ENCODE measurements at regions not wholly inside any gene's neighbourhood (a gene's known extent, or its start where the extent isn't known, plus 50 kb on each side); places are given as distances from the start of the nearest gene placed in this dataset.

- peaks cover 4 to 11% (median 7%) of the 10 kb centered on the region in 3 donors for H3K9me3 Mint-ChIP-seq
- Histone ChIP-seq H3K4me3 (ENCODE audit: control insufficient read depth in 1 of 2, extremely low read depth in 1 of 2, low read length in 1 of 2) (no peak overlapping the region), H3K4me1 (ENCODE audit: control insufficient read depth in 1 of 2, extremely low read depth in 1 of 2, insufficient read depth in 2 of 2, low read length in 2 of 2) (no peaks in the 10 kb centered on the region), H3K27ac (ENCODE audit: low read length) (no peak overlapping the region), H3K36me3 (ENCODE audit: control insufficient read depth in 2 of 2, extremely low read depth in 1 of 2, insufficient read depth in 1 of 2, low read length in 1 of 2) (no peaks in the 10 kb centered on the region), H3K27me3 (replicated peaks in 1 of 2; ENCODE audit: control insufficient read depth in 2 of 2, extremely low read depth in 1 of 2, insufficient read depth in 2 of 2, low read length in 1 of 2) (peaks cover 0 to 21% of the 10 kb centered on the region in 2 experiments), H3K9me3 (no peaks in the 10 kb centered on the region)
- no peak overlapping the region for H3K4me3 Mint-ChIP-seq
- no peak overlapping the region for H3K27ac Mint-ChIP-seq
- peaks cover 0 to 2% of the 10 kb centered on the region in 2 donors for H3K27me3 Mint-ChIP-seq
- H3K36me3 Mint-ChIP-seq = no peaks in the 10 kb centered on the region
- POLR2A ChIA-PET = no interaction called here
- DNase-seq = peak in 1 of 35 experiments; percentile 5
- 78% methylated on average over 2 of the region's 2 CpGs for WGBS (ENCODE audit: insufficient coverage)
- no peaks in the 10 kb centered on the region for H3K4me1 Mint-ChIP-seq
- CTCF ChIA-PET = no interaction called here
- no peak for ATAC-seq (replicated peaks in 1 of 4)
These were observed 170.0 kb downstream of the VEGFA start for GRCh38 chr6:43940071-43940392.

- DNase-seq = peak in 1 of 35 experiments; percentile 22
- WGBS (ENCODE audit: insufficient coverage) = 83% methylated on average over 11 of the region's 15 CpGs
- ChIA-PET POLR2A (no interaction called here), CTCF (no interaction called here)
- H3K27me3 ChIP-seq (replicated peaks in 1 of 2; ENCODE audit: control insufficient read depth in 2 of 2, extremely low read depth in 1 of 2, insufficient read depth in 2 of 2, low read length in 1 of 2) = peaks cover 0 to 22% of the 10 kb centered on the region in 2 experiments
- no peaks in the 10 kb centered on the region for H3K36me3 ChIP-seq (ENCODE audit: control insufficient read depth in 2 of 2, extremely low read depth in 1 of 2, insufficient read depth in 1 of 2, low read length in 1 of 2)
- no peak overlapping the region for H3K4me3 ChIP-seq (ENCODE audit: control insufficient read depth in 1 of 2, extremely low read depth in 1 of 2, low read length in 1 of 2)
- H3K4me1 ChIP-seq (ENCODE audit: control insufficient read depth in 1 of 2, extremely low read depth in 1 of 2, insufficient read depth in 2 of 2, low read length in 2 of 2) = no peaks in the 10 kb centered on the region
- H3K27ac ChIP-seq (ENCODE audit: low read length) = no peak overlapping the region
- Mint-ChIP-seq H3K27ac (no peak overlapping the region), H3K4me3 (no peak overlapping the region), H3K4me1 (no peaks in the 10 kb centered on the region), H3K27me3 (peaks cover 0 to 2% of the 10 kb centered on the region in 2 donors), H3K9me3 (peaks cover 3 to 6% (median 5%) of the 10 kb centered on the region in 3 donors), H3K36me3 (no peaks in the 10 kb centered on the region)
- ATAC-seq (replicated peaks in 1 of 4) = no peak
- H3K9me3 ChIP-seq = no peaks in the 10 kb centered on the region
These were observed 169.5 kb downstream of the VEGFA start for GRCh38 chr6:43939281-43940070.

DNA sequence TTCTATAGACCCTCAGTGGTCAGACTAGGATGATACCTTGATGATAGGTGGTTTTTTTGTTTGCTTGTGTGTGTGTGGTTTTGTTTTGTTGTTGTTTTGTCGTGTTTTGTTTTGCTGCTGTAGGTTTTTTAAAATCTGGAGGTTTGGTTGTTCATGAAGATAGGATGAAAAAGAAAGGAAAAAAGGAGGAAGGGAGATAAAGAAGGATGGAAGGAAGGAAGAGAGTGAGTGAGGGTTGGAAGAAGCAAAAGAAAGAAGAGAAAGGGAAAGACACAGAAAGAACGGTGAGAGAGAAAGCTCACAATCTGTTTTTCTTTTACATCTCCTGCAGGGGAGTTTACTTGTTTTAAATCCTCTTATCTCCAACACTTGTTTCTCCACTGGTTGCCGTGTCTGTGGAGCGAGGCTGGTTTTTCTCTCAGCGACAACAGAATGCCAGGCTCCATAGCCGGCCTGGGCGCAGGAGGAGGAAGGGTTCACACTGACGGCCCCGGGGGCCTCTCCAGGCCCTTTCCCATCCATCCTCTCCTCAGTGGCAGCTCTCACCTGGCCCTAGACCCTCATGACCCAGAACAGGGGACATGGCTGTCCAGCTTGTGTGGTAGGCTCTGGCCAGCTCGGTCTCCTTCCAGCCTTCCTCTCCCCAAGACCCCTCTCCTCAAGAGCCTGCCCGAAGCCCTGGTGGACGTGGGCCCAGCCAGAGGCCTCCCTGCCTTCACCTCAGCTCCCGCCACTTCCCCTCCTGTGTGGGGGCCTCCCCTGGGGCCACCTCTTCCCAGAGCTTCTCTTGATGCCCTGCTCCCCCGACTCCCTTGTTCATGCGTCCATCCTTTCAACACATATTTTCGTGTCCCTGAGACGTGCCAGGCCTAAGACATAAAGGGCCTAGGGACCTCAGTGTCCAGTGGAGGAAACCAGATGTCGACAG, 168.4 kb downstream of the VEGFA start:
- ATAC-seq (replicated peaks in 1 of 4) (peak in 1 of 4 experiments; percentile 12), DNase-seq (peak in 1 of 35 experiments; percentile 11)
- Mint-ChIP-seq H3K27me3 (peaks cover 0 to 2% of the 10 kb centered on the region in 2 donors), H3K9me3 (no peaks in the 10 kb centered on the region), H3K27ac (no peak overlapping the region), H3K36me3 (no peaks in the 10 kb centered on the region), H3K4me1 (no peaks in the 10 kb centered on the region), H3K4me3 (no peak overlapping the region)
- ChIA-PET CTCF (no interaction called here), POLR2A (no interaction called here)
- H3K9me3 ChIP-seq = no peaks in the 10 kb centered on the region
- H3K27me3 ChIP-seq (replicated peaks in 1 of 2; ENCODE audit: control insufficient read depth in 2 of 2, extremely low read depth in 1 of 2, insufficient read depth in 2 of 2, low read length in 1 of 2) = peaks cover 0 to 19% of the 10 kb centered on the region in 2 experiments
- H3K27ac ChIP-seq (ENCODE audit: low read length) = no peak overlapping the region
- no peak overlapping the region for H3K4me3 ChIP-seq (ENCODE audit: control insufficient read depth in 1 of 2, extremely low read depth in 1 of 2, low read length in 1 of 2)
- 76% methylated on average over 10 of the region's 18 CpGs for WGBS (ENCODE audit: insufficient coverage)
- no peaks in the 10 kb centered on the region for H3K36me3 ChIP-seq (ENCODE audit: control insufficient read depth in 2 of 2, extremely low read depth in 1 of 2, insufficient read depth in 1 of 2, low read length in 1 of 2)
- H3K4me1 ChIP-seq (ENCODE audit: control insufficient read depth in 1 of 2, extremely low read depth in 1 of 2, insufficient read depth in 2 of 2, low read length in 2 of 2) = no peaks in the 10 kb centered on the region

- Histone ChIP-seq H3K4me3 (ENCODE audit: control insufficient read depth in 1 of 2, extremely low read depth in 1 of 2, low read length in 1 of 2) (no peak overlapping the region), H3K9me3 (no peaks in the 10 kb centered on the region), H3K4me1 (ENCODE audit: control insufficient read depth in 1 of 2, extremely low read depth in 1 of 2, insufficient read depth in 2 of 2, low read length in 2 of 2) (no peaks in the 10 kb centered on the region), H3K36me3 (ENCODE audit: control insufficient read depth in 2 of 2, extremely low read depth in 1 of 2, insufficient read depth in 1 of 2, low read length in 1 of 2) (no peaks in the 10 kb centered on the region), H3K27me3 (replicated peaks in 1 of 2; ENCODE audit: control insufficient read depth in 2 of 2, extremely low read depth in 1 of 2, insufficient read depth in 2 of 2, low read length in 1 of 2) (peaks cover 0 to 19% of the 10 kb centered on the region in 2 experiments), H3K27ac (ENCODE audit: low read length) (no peak overlapping the region)
- Mint-ChIP-seq H3K36me3 (no peaks in the 10 kb centered on the region), H3K4me3 (no peak overlapping the region), H3K27me3 (peaks cover 0 to 2% of the 10 kb centered on the region in 2 donors), H3K27ac (no peak overlapping the region), H3K4me1 (no peaks in the 10 kb centered on the region), H3K9me3 (no peaks in the 10 kb centered on the region)
- ATAC-seq (replicated peaks in 1 of 4) (no peak), DNase-seq (peak in 1 of 35 experiments; percentile 12)
- ChIA-PET POLR2A (no interaction called here), CTCF (no interaction called here)
- WGBS (ENCODE audit: insufficient coverage) = 96% methylated on average over 4 of the region's 7 CpGs
These were observed 167.5 kb downstream of the VEGFA start for GRCh38 chr6:43937236-43938177.

DNA sequence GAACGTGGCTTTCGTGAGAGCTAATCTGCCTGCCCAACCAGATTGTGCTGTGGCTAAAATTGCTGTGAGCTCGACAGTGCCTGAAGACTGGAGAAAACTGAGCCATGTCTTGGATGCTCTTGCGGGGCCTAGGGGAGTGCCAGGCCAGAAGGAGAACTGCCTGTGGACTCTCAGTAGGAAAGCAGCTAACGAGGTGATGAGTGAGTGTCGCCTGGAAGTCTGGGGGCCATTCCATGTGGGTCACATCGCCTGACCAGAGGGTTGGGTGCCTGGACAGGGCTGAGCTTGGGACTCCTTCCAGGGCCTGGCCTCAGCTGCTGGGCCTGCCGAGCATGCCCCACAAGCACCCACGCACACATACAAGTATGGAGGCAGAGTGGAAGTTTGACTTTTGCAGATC, 166.5 kb downstream of the VEGFA start:
- ATAC-seq (replicated peaks in 1 of 4) (no peak), DNase-seq (no peak)
- Mint-ChIP-seq H3K9me3 (no peaks in the 10 kb centered on the region), H3K4me3 (no peak overlapping the region), H3K36me3 (no peaks in the 10 kb centered on the region), H3K27me3 (peaks cover 0 to 2% of the 10 kb centered on the region in 2 donors), H3K27ac (no peak overlapping the region), H3K4me1 (no peaks in the 10 kb centered on the region)
- POLR2A ChIA-PET = no interaction called here
- H3K4me3 ChIP-seq (ENCODE audit: control insufficient read depth in 1 of 2, extremely low read depth in 1 of 2, low read length in 1 of 2) = no peak overlapping the region
- WGBS (ENCODE audit: insufficient coverage) = 85% methylated on average over 9 of the region's 9 CpGs
- no peak overlapping the region for H3K27ac ChIP-seq (ENCODE audit: low read length)
- CTCF ChIA-PET = no interaction called here
- H3K4me1 ChIP-seq (ENCODE audit: control insufficient read depth in 1 of 2, extremely low read depth in 1 of 2, insufficient read depth in 2 of 2, low read length in 2 of 2) = no peaks in the 10 kb centered on the region
- H3K27me3 ChIP-seq (replicated peaks in 1 of 2; ENCODE audit: control insufficient read depth in 2 of 2, extremely low read depth in 1 of 2, insufficient read depth in 2 of 2, low read length in 1 of 2) = peaks cover 0 to 19% of the 10 kb centered on the region in 2 experiments
- no peaks in the 10 kb centered on the region for H3K36me3 ChIP-seq (ENCODE audit: control insufficient read depth in 2 of 2, extremely low read depth in 1 of 2, insufficient read depth in 1 of 2, low read length in 1 of 2)
- H3K9me3 ChIP-seq = no peaks in the 10 kb centered on the region

- ATAC-seq (replicated peaks in 1 of 4) = no peak
- POLR2A ChIA-PET = no interaction called here
These were observed 166.0 kb downstream of the VEGFA start for GRCh38 chr6:43935921-43936439.

More at GRCh38 chr6:43935921-43936439, 166.0 kb downstream of the VEGFA start:
- WGBS (ENCODE audit: insufficient coverage) = 39% methylated on average over 4 of the region's 4 CpGs
- H3K27me3 ChIP-seq (replicated peaks in 1 of 2; ENCODE audit: control insufficient read depth in 2 of 2, extremely low read depth in 1 of 2, insufficient read depth in 2 of 2, low read length in 1 of 2) = peaks cover 0 to 15% of the 10 kb centered on the region in 2 experiments
- no peaks in the 10 kb centered on the region for H3K36me3 Mint-ChIP-seq
- peaks cover 0 to 2% of the 10 kb centered on the region in 2 donors for H3K27me3 Mint-ChIP-seq
- H3K4me3 ChIP-seq (ENCODE audit: control insufficient read depth in 1 of 2, extremely low read depth in 1 of 2, low read length in 1 of 2) = no peak overlapping the region
- H3K9me3 ChIP-seq = no peaks in the 10 kb centered on the region
- H3K4me1 Mint-ChIP-seq = no peaks in the 10 kb centered on the region
- no peak overlapping the region for H3K27ac Mint-ChIP-seq
- H3K27ac ChIP-seq (ENCODE audit: low read length) = no peak overlapping the region
- CTCF ChIA-PET = no interaction called here
- no peaks in the 10 kb centered on the region for H3K36me3 ChIP-seq (ENCODE audit: control insufficient read depth in 2 of 2, extremely low read depth in 1 of 2, insufficient read depth in 1 of 2, low read length in 1 of 2)
- H3K4me3 Mint-ChIP-seq = no peak overlapping the region
- no peaks in the 10 kb centered on the region for H3K4me1 ChIP-seq (ENCODE audit: control insufficient read depth in 1 of 2, extremely low read depth in 1 of 2, insufficient read depth in 2 of 2, low read length in 2 of 2)
- no peak for DNase-seq
- no peaks in the 10 kb centered on the region for H3K9me3 Mint-ChIP-seq
